GM19035 (cell line): ENCODE measurements at regions not wholly inside any gene's neighbourhood (a gene's known extent, or its start where the extent isn't known, plus 50 kb on each side); places are given as distances from the start of the nearest gene placed in this dataset.

Experiments
- ATAC-seq: cut with Tn5 transposase; IDR thresholded peaks from one replicate; pipeline ENCODE4 v1.9.1; 2021; ENCODE audit not compliant: unreplicated experiment

DNA sequence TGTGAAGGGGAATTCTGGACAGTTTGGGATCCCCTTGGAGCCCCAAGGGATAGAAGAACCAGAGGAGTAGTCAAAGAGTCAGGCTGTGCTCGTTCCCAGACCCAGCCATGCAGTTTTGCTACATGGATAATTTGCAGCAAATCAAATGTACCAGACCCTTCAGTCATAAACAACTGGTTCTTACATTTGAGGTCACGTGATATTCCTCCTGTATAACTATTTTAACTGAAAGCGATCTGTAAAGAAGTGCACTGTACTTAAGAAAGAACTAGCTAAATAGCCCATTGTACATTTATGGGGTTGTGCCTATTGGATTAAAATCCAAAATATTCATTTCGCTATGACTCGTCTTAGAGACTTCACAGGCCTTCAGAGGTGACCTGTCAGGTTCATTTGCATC, 550.2 kb upstream of the TENM3 start:
- no peak for ATAC-seq

DNA sequence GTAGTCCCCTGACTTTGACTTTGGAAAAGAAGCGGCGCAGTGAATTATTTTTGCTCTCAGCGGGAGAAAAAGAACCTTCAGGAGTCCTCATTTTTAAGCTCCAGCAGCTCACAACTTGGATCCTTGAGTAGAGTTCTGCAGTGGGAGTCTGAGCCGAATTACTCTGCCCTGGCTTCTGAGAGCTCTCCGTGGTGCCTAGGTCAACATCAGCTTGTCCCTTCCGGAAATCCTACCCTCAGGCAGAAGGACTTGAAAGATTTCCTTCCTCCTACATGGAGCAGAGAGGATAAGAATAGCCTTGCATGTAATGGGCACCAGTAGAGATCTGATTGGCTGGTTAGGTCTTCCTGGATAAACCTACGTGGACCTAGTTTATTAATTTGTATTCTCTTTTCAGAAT, 549.7 kb upstream of the TENM3 start:
- no peak for ATAC-seq

DNA sequence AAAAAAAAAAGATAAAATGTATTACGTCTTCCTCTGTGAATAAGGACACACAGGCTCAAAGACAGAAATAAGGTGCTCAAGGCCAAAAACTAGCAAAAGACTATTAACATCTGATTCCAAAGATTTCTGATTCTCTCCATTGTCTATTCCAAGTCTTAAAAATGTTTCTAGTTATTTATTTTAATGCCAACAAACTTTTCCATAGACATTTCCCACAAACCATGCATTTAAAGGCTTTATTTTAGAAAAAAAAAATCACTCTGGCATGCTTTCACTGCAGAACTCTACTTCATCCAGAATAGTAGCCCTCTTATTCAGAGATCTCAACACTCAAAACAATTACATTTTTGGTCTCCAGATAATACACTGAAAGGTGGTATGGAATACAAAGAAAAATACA, 545.0 kb upstream of the TENM3 start:
- no peak for ATAC-seq

DNA sequence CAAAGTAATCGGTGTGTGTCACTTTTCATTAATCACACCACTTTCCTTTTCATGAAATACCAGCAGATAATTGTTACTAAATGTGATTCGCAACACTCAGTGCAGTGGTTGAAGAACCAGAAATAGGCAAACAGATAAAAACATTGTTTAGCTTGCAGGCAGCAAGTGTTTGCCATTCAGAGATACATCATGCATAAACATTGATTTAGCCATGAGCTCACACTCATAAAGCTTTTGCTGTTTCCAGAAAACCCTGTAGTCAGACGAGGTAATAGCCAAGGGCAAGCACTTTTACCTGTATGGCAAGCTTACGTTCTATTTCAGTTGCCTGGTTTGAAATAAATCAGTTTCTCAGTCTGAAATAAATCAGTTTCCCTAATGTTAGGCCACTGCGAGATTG, 542.0 kb upstream of the TENM3 start:
- no peak for ATAC-seq

- ATAC-seq = no peak
Measured at GRCh38 chr4:181701894-181702293, 541.3 kb upstream of the TENM3 start.

- ATAC-seq = no peak
Measured at GRCh38 chr4:181702864-181703495, 540.2 kb upstream of the TENM3 start.

- ATAC-seq = no peak
Measured at GRCh38 chr4:181710143-181710542, 533.1 kb upstream of the TENM3 start.

GRCh38 chr4:181711387-181711786, 531.8 kb upstream of the TENM3 start:
- ATAC-seq = no peak

DNA sequence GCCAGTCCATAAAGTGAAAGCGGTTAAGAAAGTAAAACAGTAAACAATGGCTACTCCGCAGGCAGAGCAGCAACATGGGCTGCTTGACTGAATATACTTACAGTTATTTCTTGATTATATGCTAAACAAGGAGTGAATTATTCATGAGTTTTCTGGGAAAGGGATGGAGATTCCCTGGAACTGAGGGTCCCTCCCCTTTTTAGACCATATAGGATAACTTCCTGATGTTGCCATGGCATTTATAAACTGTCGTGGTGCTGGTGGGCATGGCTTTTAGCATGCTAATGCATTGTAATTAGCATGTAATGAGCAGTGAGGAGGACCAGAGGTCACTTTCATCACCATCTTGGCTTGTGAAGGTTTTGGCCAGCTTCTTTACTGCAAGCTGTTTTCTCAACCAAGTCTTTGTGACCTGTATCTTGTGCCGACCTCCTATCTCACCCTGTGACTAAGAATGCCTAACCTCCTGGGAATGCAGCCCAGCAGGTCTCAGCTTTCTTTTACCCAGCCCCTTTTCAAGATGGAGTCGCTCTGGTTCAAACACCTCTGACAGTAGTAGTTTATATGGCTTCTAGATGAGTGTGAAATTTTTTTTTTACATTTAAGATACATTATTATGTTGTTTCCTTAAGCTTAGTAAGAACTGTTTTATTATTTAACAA, 514.8 kb upstream of the TENM3 start:
- no peak for ATAC-seq

DNA sequence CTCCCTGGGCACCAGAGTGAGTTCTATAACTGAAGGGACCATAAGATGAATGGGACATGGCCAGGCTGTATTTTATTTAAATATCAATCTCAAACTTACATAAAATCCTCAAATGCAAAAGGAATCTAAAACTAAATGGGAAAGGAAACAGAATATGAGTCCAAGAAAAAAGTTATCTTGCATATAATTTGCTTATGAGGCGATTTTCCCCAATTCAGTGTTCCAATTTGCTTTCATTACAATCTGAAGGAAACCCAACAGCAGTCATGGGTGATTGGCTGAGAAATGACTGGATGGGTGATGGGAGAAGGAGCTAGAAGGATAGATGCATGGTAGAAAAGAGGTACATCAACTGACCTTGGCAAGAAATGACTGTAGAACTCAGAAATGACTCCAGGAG, 511.3 kb upstream of the TENM3 start:
- ATAC-seq = no peak

- ATAC-seq = no peak
Measured at GRCh38 chr4:181737744-181738143, 505.5 kb upstream of the TENM3 start.

DNA sequence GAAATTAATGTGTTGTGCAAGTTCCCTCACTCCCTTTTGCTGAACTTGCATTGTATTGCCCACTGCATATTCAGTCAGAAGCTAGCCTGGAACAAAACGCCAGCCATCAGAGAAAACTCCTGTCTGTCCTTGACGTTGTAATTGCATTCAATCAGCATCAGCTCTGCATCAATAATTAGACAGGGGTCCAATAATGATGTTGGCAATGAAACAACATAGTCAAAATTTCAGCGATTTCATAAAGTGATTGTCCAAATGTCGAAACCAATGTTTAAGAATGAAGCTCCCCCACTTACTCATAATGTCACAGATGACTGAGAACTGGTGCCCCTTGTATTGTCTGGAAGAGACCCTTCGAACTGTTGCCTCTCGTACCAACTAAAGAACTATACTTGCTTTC, 504.2 kb upstream of the TENM3 start:
- ATAC-seq = no peak

GRCh38 chr4:181741513-181741912, 501.7 kb upstream of the TENM3 start:
- no peak for ATAC-seq

DNA sequence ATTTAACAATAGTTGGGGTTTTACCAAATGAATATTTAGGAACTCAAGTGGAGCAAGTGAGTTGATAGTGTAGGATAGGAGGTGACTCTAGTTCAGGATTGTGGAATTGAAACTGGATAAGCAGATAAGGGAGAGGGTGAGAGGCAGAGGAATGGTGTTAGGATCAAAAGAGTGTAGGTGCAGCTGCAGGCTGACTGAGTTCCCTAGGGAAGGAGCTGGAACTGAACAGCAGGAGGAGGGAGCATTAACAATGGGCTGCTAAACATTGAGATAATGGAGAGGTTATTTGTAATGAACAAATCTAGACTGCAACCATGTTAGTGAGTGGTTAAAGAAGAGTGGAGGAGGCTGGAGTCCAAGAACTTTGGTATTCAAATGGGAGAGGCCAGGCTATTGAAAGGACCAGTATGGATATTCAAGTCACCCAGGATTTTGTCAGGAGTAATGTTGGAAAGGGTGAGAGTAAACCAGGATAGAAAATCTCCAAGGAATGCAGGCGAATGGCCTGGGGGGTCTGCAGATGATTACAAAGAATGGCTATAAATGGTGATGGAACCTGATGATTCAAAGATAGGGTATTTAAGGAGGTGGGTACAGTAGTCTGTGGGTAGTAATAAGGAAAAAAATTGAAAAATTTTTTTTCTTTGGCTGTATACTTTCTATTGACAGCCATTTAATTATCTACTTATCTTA, 497.1 kb upstream of the TENM3 start:
- no peak for ATAC-seq

DNA sequence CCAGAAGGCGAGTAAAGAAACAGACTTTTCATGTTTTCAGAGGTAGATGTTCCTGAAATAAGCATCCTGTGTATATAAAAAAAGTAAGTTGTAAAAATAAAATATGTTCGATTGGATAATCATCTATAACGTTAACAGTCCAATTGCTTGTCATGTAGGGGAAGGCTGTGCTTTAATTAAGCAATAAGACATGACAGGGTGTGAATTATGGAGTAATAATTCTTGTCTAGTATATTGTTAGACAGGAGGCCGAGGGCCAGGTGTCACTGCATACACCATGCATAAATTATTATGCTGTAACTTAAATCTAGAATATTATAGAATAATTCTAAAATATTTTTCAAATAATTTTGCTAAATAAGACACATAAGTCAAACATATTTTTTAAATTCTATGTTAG, 494.6 kb upstream of the TENM3 start:
- ATAC-seq = no peak

DNA sequence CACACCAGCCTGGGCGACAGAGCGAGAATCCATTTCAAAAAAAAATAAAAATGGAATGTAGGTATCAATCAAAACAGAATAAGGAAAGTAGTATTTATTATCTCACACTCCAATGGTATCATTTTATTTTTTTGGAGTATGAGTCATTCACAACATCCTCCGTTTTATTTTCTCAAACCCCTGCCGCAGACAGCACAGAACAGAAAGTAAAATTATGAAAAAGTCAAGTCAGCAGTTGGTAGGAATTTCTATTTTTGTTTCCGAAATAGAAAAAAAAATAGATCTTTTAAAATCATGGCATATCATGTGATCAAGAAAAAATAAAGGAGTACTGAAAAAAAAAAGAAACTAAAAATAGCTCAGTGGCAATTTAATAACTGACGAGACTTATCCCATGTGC, 490.7 kb upstream of the TENM3 start:
- no peak for ATAC-seq

DNA sequence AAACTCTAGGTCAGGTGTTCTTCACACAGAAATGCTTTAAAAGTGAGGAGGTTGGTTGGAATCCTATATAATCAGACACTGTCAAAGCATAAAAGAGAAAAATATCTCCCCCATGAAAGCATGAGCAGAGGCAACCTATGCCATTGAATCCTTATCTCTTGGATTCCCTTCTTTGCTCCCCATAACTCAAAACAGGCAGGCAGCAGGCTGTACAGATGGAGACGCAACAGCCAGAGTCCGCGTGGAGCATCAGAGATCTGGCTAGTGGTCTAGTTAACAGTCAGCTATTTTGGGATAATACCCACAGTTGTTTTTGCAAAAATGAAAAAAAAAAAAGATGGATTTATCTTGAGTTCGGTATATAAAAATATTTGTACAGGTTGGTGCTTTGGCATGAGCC, 490.0 kb upstream of the TENM3 start:
- no peak for ATAC-seq

DNA sequence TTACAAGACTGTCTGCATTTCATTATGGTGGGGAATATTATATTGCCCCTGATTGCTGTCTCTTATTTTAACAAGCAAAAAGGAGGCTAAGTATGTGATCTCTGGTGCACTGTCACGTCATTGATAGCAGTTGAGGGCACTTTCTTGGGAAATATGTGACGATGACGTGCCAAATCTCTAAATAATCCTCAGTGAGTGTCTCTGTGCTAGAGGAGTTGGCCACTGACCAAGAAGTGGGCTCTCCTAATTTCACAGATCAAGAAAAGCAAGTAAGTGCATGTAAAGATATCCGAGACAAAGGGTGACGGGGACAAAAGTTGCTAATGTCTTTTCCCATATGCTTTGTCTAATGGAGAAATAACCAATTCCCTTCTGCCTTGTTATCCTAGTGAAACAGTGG, 487.4 kb upstream of the TENM3 start:
- ATAC-seq = no peak

- ATAC-seq = no peak
Measured at GRCh38 chr4:181756451-181757095, 486.6 kb upstream of the TENM3 start.

DNA sequence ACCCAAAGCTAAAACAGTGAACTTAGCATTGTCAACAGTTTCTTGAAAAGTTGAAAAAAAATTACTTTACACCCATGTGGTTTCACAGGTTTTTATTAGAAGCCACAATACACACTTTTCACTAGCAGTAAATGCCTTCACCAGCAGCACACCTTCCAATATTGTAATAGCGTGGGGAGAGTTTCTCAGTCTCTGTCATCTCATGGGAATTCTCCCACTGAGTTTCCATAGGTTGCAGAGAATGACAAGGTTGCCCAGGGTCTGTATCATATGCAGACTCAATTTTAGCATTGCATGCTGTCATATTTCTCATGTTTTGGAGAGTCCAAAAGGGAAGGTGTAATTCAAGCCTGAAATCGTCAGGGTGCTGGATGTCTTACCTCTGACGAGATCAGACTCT, 486.1 kb upstream of the TENM3 start:
- no peak for ATAC-seq

DNA sequence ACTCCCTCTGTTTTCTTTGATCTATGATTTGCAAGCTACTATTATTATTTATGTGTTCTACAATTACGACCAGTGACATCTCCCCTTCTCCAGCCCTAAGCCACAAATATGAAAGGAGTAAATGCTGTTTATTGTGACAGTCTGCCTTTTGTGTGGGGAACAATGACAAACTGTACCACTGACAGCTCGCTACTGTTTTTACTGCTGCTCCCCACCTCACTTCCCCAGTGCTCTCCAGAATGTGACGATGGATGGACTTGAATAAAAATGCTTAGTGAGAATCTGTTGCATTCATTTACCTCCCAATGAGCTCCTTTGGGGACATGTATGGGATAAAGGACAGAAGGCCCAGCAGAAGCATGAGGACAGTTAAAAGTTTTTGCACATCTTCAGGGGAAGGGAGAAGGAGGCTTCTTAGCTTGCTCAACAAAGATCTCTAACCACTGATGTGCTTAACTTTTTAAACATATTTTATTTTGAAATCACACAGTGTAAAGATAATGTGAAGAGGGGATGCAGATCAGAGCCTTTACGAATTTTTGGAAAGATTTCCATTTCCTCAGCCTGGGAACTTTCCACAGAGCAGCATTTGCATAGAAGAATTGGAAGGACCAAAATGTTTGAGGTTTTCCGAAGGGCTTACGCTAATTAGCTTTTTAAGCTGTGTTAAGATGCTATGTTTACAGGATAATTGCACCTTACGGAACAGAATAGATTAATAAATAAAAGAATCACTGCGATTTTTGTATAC, 485.1 kb upstream of the TENM3 start:
- ATAC-seq = no peak
